Activated CD4-positive, alpha-beta T cell treated with anti-CD3 and anti-CD28 coated beads, Interleukin-2, amount 50 U/mL, for 4 hours (primary cell): ENCODE measurements at regions not wholly inside any gene's neighbourhood (a gene's known extent, or its start where the extent isn't known, plus 50 kb on each side); places are given as distances from the start of the nearest gene placed in this dataset.

Source experiments
- DNase-seq, 2 experiments: peaks; one replicate each; pipeline ENCODE4 v3.0.0-alpha.2; 2020

- DNase-seq, result no peak
Measured at GRCh38 chr13:104868806-104869205, 1666.7 kb downstream of the EFNB2 start.

GRCh38 chr13:104855581-104855980 lies 1679.9 kb downstream of the EFNB2 start:
- DNase-seq, result no peak

GRCh38 chr13:104854698-104855097 lies 1680.8 kb downstream of the EFNB2 start:
- DNase-seq, result no peak

GRCh38 chr13:104854007-104854406 lies 1681.5 kb downstream of the EFNB2 start:
- DNase-seq, result no peak

- DNase-seq, result no peak
Measured at GRCh38 chr13:104847922-104848321, 1687.5 kb downstream of the EFNB2 start.

- no peak for DNase-seq
Measured at GRCh38 chr13:104843401-104843800, 1692.1 kb downstream of the EFNB2 start.

- DNase-seq, result no peak
Measured at GRCh38 chr13:104841110-104841509, 1694.4 kb downstream of the EFNB2 start.

GRCh38 chr13:104837756-104838155 lies 1697.7 kb downstream of the EFNB2 start:
- no peak for DNase-seq

GRCh38 chr13:104833221-104833620 lies 1702.2 kb downstream of the EFNB2 start:
- DNase-seq, result no peak

GRCh38 chr13:104832231-104832630 lies 1703.2 kb downstream of the EFNB2 start:
- DNase-seq, result no peak

- DNase-seq, result no peak
Measured at GRCh38 chr13:104831831-104832230, 1703.6 kb downstream of the EFNB2 start.

- DNase-seq, result no peak
Measured at GRCh38 chr13:104823709-104824108, 1711.8 kb downstream of the EFNB2 start.

GRCh38 chr13:104823071-104823470 lies 1712.4 kb downstream of the EFNB2 start:
- no peak for DNase-seq

GRCh38 chr13:104817271-104817670 lies 1718.2 kb downstream of the EFNB2 start:
- no peak for DNase-seq

GRCh38 chr13:104816726-104817125 lies 1718.7 kb downstream of the EFNB2 start:
- no peak for DNase-seq

GRCh38 chr13:104810242-104810641 lies 1725.2 kb downstream of the EFNB2 start:
- DNase-seq, result no peak

GRCh38 chr13:104809483-104809882 lies 1726.0 kb downstream of the EFNB2 start:
- DNase-seq, result no peak

GRCh38 chr13:104805346-104805745 lies 1730.1 kb downstream of the EFNB2 start:
- no peak for DNase-seq

- no peak for DNase-seq
Measured at GRCh38 chr13:104799152-104799551, 1732.9 kb upstream of the SLC10A2 start.

GRCh38 chr13:104798486-104798885 lies 1732.3 kb upstream of the SLC10A2 start:
- DNase-seq, result no peak

- no peak for DNase-seq
Measured at GRCh38 chr13:104796581-104796980, 1730.4 kb upstream of the SLC10A2 start.

GRCh38 chr13:104785952-104786351 lies 1719.7 kb upstream of the SLC10A2 start:
- no peak for DNase-seq

GRCh38 chr13:104784891-104785290 lies 1718.7 kb upstream of the SLC10A2 start:
- DNase-seq, result no peak

- no peak for DNase-seq
Measured at GRCh38 chr13:104782741-104783140, 1716.5 kb upstream of the SLC10A2 start.

GRCh38 chr13:104779311-104779993 lies 1713.2 kb upstream of the SLC10A2 start:
- no peak for DNase-seq
